CD4-positive, alpha-beta T cell treated with Interleukin-10 for 1 hour (primary cell): ENCODE measurements at regions not wholly inside any gene's neighbourhood (a gene's known extent, or its start where the extent isn't known, plus 50 kb on each side); places are given as distances from the start of the nearest gene placed in this dataset.
"Not testable (repeated sequence)": the region's sequence is repeated elsewhere in the genome, so short reads cannot be mapped to it uniquely, and the experiment has no call there.

Experiments used
- DNase-seq: peaks from one replicate; pipeline ENCODE4 v3.0.0-alpha.2; 2020

- no peak for DNase-seq
Measured at GRCh38 chr3:5767304-5767703, 579.8 kb downstream of the EDEM1 start.

- DNase-seq, result no peak
Measured at GRCh38 chr3:5768281-5768945, 580.9 kb downstream of the EDEM1 start.

GRCh38 chr3:5769825-5770224 lies 582.3 kb downstream of the EDEM1 start:
- DNase-seq, result no peak

GRCh38 chr3:5774337-5774736 lies 586.8 kb downstream of the EDEM1 start:
- no peak for DNase-seq

- not testable (repeated sequence) for DNase-seq
Measured at GRCh38 chr3:5775100-5775499, 587.6 kb downstream of the EDEM1 start.

- DNase-seq, result no peak
Measured at GRCh38 chr3:5784690-5785089, 597.2 kb downstream of the EDEM1 start.

- peak; percentile 1 for DNase-seq
Measured at GRCh38 chr3:5787861-5788488, 600.5 kb downstream of the EDEM1 start.

- DNase-seq, result no peak
Measured at GRCh38 chr3:5788496-5788895, 601.0 kb downstream of the EDEM1 start.

GRCh38 chr3:5791558-5791957 lies 604.1 kb downstream of the EDEM1 start:
- no peak for DNase-seq

- DNase-seq, result no peak
Measured at GRCh38 chr3:5796541-5796940, 609.0 kb downstream of the EDEM1 start.

- no peak for DNase-seq
Measured at GRCh38 chr3:5798809-5799208, 611.3 kb downstream of the EDEM1 start.

GRCh38 chr3:5799398-5799797 lies 611.9 kb downstream of the EDEM1 start:
- DNase-seq, result no peak

GRCh38 chr3:5800965-5801364 lies 613.5 kb downstream of the EDEM1 start:
- no peak for DNase-seq

- DNase-seq, result no peak
Measured at GRCh38 chr3:5806192-5806591, 618.7 kb downstream of the EDEM1 start.

- DNase-seq, result no peak
Measured at GRCh38 chr3:5809586-5810246, 622.2 kb downstream of the EDEM1 start.

- DNase-seq, result no peak
Measured at GRCh38 chr3:5811016-5811415, 623.5 kb downstream of the EDEM1 start.

- DNase-seq, result no peak
Measured at GRCh38 chr3:5813521-5813920, 626.0 kb downstream of the EDEM1 start.

- DNase-seq, result no peak
Measured at GRCh38 chr3:5822843-5823242, 635.3 kb downstream of the EDEM1 start.

GRCh38 chr3:5826467-5826866 lies 639.0 kb downstream of the EDEM1 start:
- no peak for DNase-seq

GRCh38 chr3:5828251-5828650 lies 640.7 kb downstream of the EDEM1 start:
- no peak for DNase-seq

- no peak for DNase-seq
Measured at GRCh38 chr3:5840056-5840455, 652.5 kb downstream of the EDEM1 start.

- DNase-seq, result no peak
Measured at GRCh38 chr3:5841599-5841998, 654.1 kb downstream of the EDEM1 start.

GRCh38 chr3:5846261-5846660 lies 658.8 kb downstream of the EDEM1 start:
- DNase-seq, result no peak

- DNase-seq, result no peak
Measured at GRCh38 chr3:5861151-5861550, 673.6 kb downstream of the EDEM1 start.
